Skeletal muscle cell (primary cell): ENCODE measurements at regions not wholly inside any gene's neighbourhood (a gene's known extent, or its start where the extent isn't known, plus 50 kb on each side); places are given as distances from the start of the nearest gene placed in this dataset.
"Not testable (repeated sequence)": the region's sequence is repeated elsewhere in the genome, so short reads cannot be mapped to it uniquely, and the experiment has no call there.

ENCODE experiments used
- DNase-seq: peaks from one replicate; pipeline ENCODE4 v3.0.0-alpha.2; 2010; ENCODE audit warnings: low read depth
- H3K4me3 ChIP-seq: 2 replicates; pipeline ENCODE4 v1.5.1; 2011; ENCODE audit warnings: low read depth, mild to moderate bottlenecking, control low read depth, low read length, moderate library complexity

DNA sequence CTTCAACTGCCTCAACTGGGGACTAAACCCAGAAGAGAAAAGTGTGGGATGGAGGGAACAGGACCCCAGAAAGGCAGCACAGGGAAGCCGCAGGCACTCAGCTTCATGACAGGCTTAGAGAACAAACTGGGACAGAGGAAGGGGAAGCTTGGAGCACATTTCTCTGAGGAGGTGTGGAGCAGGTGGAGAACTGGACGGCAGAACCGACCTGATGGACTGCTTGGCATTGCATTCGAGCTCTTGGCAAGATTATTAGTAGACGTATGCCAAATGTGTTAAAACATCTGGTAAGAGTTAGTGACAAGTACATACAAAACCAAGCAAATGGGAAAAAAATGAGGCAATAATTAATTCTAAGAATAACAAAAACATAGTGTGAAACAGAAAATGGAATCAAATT lies 335.7 kb downstream of the SFMBT2 start:
- no peak overlapping the region for H3K4me3 ChIP-seq
- no peak for DNase-seq

GRCh38 chr10:7071421-7071820 lies 339.4 kb downstream of the SFMBT2 start:
- no peak overlapping the region for H3K4me3 ChIP-seq
- no peak for DNase-seq

DNA sequence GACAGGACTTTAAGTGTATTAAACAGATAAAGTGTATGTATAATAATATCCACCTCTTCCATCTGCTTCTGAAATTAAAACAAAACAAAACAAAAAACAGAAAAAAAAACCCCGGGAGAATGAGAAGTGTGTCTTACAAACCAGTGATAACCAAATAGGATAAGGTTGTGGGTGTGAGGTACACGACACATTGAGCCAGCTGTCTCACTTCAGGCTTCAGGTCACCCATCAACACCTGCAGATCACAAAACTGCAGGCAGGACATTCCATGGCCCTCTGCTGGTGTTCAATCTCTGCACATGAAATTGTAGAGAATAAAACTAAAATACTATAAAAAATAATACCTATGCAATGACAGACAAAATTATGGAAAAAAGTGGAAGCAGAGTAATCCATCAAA lies 339.9 kb downstream of the SFMBT2 start:
- H3K4me3 ChIP-seq = no peak overlapping the region
- no peak for DNase-seq

DNA sequence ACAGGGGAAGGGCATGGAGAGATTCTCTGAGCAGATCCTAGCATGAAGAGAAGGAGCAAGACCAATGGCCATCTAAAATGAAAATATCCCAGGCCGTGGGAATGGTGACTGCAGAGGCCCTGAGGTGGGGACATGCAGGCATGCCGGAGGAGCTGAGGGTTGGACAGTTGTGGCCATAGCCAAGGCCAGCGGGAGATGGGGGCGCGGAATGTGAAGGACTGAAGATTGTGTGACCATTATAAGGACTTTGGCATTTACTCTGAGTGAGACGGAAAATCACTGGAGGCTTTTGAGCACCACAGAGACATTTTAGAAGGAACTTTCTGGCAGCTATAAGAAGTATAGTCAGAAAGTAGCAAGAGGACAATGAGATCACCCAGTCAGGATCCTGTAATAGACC lies 341.1 kb downstream of the SFMBT2 start:
- no peak overlapping the region for H3K4me3 ChIP-seq
- DNase-seq = no peak

DNA sequence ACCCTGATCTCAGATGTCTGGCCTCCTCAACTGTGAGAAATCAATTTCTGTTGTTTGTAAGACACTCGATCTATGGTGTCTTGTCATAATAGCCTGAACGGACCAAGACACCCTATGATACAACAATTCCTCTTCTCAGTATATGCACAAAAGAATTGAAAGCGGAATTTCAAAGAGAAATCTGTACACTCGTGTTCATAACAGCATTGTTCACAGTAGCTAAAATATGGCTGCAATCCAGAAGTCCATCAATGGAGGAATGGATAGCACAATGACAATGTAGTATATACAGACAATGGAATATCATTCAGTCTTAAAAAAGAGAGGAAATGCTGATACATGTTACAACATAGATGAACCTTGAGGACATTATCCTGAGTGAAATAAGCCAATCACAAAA lies 354.6 kb downstream of the SFMBT2 start:
- H3K4me3 ChIP-seq = no peak overlapping the region
- no peak for DNase-seq

GRCh38 chr10:7054915-7055314 lies 355.9 kb downstream of the SFMBT2 start:
- no peak for DNase-seq
- H3K4me3 ChIP-seq = no peak overlapping the region

- no peak overlapping the region for H3K4me3 ChIP-seq
- DNase-seq = no peak
Measured at GRCh38 chr10:7053195-7053594, 357.6 kb downstream of the SFMBT2 start.

DNA sequence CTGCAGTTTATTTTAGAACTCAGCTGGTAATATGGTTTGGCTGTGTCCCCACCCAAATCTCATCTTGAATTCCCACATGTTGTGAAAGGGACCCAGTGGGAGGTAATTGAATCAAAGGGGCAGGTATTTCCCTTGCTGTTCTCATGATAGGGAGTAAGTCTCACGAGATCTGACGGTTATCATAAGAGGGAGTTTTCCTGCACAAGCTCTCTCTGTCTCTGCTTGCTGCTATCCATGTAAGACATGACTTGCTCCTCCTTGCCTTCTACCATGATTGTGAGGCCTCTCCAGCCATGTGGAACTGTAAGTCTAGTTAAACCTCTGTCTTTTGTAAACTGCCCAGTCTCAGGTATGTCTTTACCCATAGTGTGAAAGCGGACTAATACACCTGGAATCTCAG lies 360.8 kb downstream of the SFMBT2 start:
- H3K4me3 ChIP-seq, DNase-seq: not testable (repeated sequence)

DNA sequence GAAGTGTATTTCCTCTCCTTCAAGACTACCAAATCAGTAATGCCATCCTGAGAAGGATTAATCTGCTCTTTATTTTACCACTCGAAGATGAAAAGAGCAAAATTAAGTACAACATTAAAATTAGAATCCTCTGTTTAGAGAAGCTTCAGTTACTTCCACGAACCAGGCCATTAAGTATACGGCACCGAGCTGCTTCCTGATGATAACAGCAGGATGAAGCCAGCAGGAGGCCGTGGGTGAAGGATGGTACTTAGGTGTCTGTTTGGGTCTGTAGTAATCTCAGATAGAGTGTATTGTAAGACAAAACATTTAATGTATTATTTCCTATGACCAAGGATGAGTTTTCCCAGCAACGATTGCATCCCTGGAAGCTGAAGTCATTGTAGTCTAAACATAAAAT lies 362.8 kb downstream of the SFMBT2 start:
- H3K4me3 ChIP-seq = no peak overlapping the region

DNA sequence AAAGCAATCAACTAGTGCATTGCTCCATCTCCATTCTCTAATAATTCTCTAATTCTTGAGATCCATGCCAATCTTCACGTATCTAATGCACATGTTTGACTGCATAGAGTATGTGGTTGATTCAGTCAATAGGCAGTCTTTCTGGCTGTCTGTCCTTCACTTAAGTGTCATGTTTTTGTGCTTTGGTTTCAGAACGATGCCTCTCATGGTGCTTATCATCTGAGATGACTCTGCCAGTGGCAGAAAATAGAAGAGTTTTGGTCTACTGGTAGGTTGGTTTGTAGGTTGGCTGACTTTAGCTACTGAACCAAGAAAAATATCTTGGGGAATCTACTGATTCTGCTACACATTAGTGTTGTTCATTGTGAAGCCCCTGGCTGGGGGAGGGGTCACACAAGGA lies 364.2 kb downstream of the SFMBT2 start:
- no peak overlapping the region for H3K4me3 ChIP-seq
- no peak for DNase-seq

More for the DNA sequence above, 362.8 kb downstream of the SFMBT2 start:
- DNase-seq = no peak

- no peak for DNase-seq
- no peak overlapping the region for H3K4me3 ChIP-seq
Measured at GRCh38 chr10:7045891-7046599, 364.8 kb downstream of the SFMBT2 start.

- H3K4me3 ChIP-seq = no peak overlapping the region
- DNase-seq = no peak
Measured at GRCh38 chr10:7043055-7043653, 367.7 kb downstream of the SFMBT2 start.

DNA sequence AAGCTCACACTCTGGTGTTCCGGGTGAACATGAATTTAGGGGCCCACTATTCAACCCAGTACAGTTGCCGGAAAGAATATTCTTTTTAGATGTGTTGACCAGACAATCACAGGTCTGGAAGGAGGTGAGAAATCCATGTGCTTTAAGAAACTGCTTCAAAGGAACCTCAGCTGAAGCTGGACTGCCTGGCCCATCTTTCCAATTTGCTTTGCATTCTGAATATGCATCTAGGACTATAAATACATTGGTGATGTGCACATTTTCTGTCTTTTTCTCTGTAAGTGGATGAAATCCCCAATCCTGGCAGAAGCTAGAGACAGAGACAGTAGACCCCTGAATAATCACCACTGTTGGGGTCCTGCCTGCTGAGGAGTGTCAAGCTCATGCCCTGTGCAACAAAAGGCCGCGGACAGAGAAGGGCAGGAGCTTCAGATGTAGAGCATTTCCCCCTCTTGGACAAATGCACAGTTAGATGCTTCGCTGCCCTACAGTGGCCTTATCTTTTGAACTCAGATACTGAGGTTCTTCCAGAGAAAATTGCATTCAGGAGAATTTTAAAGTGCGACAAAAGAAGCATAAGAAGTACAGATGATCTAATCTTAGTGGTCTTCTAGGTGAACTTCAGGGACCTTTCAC lies 368.3 kb downstream of the SFMBT2 start:
- H3K4me3 ChIP-seq = no peak overlapping the region

GRCh38 chr10:7042000-7042399 lies 368.8 kb downstream of the SFMBT2 start:
- no peak for DNase-seq

More for the DNA sequence above, 368.3 kb downstream of the SFMBT2 start:
- no peak for DNase-seq

DNA sequence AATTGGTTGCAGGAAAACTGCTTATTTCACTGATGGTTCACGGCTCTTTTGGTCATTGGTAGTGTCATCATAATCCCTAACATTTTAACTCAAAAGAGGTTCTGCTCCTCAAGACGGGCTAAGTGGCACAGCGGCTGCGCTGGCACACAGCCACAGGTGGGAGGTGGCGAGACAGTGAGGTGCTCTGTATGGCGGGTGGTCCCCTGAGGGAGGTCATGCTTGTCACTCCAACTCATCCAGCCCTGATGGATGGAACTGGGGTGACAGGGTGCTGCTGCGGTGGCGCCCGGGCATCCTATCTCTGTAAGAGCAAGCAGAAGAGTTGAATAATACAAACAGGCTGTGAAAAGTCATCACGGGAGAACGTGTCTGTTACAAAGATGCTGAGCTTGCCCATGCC lies 370.2 kb downstream of the SFMBT2 start:
- H3K4me3 ChIP-seq = no peak overlapping the region
- no peak for DNase-seq

More at GRCh38 chr10:7042000-7042399, 368.8 kb downstream of the SFMBT2 start:
- no peak overlapping the region for H3K4me3 ChIP-seq

GRCh38 chr10:7039859-7040258 lies 371.0 kb downstream of the SFMBT2 start:
- no peak for DNase-seq
- H3K4me3 ChIP-seq = no peak overlapping the region

GRCh38 chr10:7038416-7038815 lies 372.4 kb downstream of the SFMBT2 start:
- DNase-seq = no peak

DNA sequence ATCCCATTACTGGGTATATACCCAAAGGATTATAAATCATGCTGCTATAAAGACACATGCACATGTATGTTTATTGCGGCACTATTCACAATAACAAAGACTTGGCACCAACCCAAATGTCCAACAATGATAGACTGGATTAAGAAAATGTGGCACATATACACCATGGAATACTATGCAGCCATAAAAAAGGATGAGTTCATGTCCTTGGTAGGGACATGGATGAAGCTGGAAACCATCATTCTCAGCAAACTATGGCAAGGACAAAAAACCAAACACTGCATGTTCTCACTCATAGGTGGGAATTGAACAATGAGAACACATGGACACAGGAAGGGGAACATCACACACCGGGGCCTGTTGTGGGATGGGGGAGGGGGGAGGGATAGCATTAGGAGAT lies 373.4 kb downstream of the SFMBT2 start:
- not testable (repeated sequence) for DNase-seq, H3K4me3 ChIP-seq

More at GRCh38 chr10:7038416-7038815, 372.4 kb downstream of the SFMBT2 start:
- no peak overlapping the region for H3K4me3 ChIP-seq

DNA sequence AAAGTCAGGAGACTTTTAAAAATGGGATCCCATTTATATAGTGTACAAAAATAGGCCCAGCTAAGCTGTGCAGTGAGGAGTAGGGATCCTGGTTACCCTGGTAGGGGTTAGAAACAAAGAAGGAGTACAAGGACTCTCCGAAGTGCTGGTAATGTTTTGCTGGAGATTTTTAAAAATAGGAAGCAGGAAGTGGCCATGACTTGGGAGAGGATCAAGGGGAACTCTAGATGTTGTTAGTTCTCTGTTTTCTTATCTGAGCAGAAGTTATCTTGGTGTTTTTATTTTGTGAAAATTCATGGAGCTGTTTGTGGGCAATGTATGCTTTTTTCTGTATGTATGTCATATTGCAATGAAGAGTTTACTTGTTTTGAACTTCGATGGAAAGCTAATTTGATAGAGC lies 373.9 kb downstream of the SFMBT2 start:
- no peak for DNase-seq
- H3K4me3 ChIP-seq = no peak overlapping the region

- no peak for DNase-seq
- H3K4me3 ChIP-seq = no peak overlapping the region
Measured at GRCh38 chr10:7035126-7035761, 375.6 kb downstream of the SFMBT2 start.
